ENCODE measurements at regions not wholly inside any gene's neighbourhood (a gene's known extent, or its start where the extent isn't known, plus 50 kb on each side); places are given as distances from the start of the nearest gene placed in this dataset.
"Not testable (repeated sequence)": the region's sequence is repeated elsewhere in the genome, so short reads cannot be mapped to it uniquely, and the experiment has no call there.

GRCh38 chr2:16025876-16026640 is 85.7 kb downstream of the MYCN start:
- DNase-seq (ENCODE audit: low spot score): no peak
- Mint-ChIP-seq H3K27me3 (ENCODE audit: low read depth) (peaks cover 3% of the 10 kb centered on the region), H3K9me3 (no peaks in the 10 kb centered on the region), H3K4me3 (ENCODE audit: low read depth) (no peak overlapping the region), H3K36me3 (ENCODE audit: low read depth) (no peaks in the 10 kb centered on the region), H3K27ac (no peak overlapping the region), H3K4me1 (ENCODE audit: low read depth) (no peaks in the 10 kb centered on the region)
- intact Hi-C loops (cut with micrococcal nuclease): no loop called here

DNA sequence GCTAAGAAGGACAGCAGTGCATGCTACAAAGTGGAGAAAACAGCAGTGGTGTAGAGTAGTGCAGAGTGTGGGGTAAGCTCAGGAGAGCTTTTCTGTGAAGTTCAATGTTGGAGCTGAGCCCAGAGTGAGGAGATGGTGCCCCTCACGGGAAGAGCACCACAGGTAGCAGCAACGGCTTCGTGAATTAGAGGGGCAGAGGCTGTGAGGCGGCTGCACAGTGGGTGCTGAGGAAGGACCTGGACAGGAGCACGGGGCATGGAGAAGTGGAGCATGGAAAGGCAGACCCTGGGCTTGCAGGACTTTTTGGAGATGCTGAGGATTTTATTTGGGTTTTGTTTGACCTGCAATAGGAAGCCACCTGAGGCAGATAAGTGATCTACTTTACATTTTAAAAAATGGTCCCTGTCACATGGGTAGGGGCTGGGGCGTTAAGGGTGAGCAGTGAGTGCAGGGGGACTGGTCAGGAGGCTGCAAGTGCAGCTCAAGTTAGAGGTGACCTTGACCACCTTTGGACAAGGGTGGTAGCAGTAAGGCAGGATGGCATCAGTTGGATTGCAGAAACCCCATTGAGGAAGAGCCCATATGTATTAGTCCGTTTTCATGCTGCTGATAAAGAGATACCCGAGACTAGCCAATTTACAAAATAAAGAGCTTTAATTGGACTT is 85.0 kb downstream of the MYCN start:
- Mint-ChIP-seq H3K4me3 (ENCODE audit: low read depth) (no peak overlapping the region), H3K4me1 (ENCODE audit: low read depth) (no peaks in the 10 kb centered on the region), H3K36me3 (ENCODE audit: low read depth) (no peaks in the 10 kb centered on the region), H3K27me3 (ENCODE audit: low read depth) (peaks cover 3% of the 10 kb centered on the region), H3K27ac (no peak overlapping the region), H3K9me3 (no peaks in the 10 kb centered on the region)
- intact Hi-C loops (cut with micrococcal nuclease): no loop called here
- no peak for DNase-seq (ENCODE audit: low spot score)

- H3K27ac Mint-ChIP-seq; H3K36me3 Mint-ChIP-seq (ENCODE audit: low read depth); H3K27me3 Mint-ChIP-seq (ENCODE audit: low read depth); intact Hi-C loops (cut with micrococcal nuclease); H3K4me3 Mint-ChIP-seq (ENCODE audit: low read depth); H3K9me3 Mint-ChIP-seq; DNase-seq (ENCODE audit: low spot score); H3K4me1 Mint-ChIP-seq (ENCODE audit: low read depth): not testable (repeated sequence)
These were observed 84.3 kb downstream of the MYCN start for GRCh38 chr2:16024628-16025027.

DNA sequence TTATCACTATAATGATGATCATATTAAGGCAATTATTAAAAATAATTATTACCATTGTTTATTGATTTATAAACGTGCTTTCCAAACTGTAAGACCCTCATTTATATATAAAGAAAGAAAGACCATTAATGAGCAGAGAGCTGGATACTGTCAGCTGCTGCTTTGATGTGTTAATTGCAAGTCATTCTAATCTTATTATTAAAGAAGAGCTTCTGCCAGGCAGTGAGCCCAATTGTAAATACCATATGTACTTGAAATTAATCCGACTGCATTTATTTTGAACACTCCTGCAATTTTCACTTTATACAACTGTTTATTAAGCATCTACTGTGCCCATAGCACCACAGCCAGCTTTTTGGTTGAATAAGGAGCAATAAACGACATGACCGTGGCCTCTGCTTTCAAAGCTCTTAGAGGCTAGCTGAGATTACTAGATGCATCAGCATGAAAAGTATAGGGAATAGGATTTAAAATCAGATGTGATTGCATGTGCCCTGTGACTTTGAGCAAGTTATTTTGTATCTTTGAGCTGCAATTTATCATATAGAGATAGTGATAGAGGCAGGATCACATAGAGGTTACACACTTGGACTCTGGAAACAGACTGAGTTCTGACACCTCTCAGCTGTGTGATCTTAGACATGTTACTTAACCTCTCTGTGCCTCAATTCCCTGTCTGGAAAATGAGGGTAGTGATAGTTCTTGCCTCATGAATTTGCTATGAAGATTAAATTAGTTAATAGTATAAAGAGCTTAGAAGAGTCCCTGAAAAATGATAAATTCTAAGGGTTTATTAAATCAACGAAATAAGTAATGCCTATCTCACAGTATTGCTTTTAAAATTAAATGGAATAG is 83.4 kb downstream of the MYCN start:
- Mint-ChIP-seq H3K27me3 (ENCODE audit: low read depth) (peaks cover 3% of the 10 kb centered on the region), H3K27ac (no peak overlapping the region), H3K4me1 (ENCODE audit: low read depth) (no peaks in the 10 kb centered on the region), H3K9me3 (no peaks in the 10 kb centered on the region), H3K4me3 (ENCODE audit: low read depth) (no peak overlapping the region), H3K36me3 (ENCODE audit: low read depth) (no peaks in the 10 kb centered on the region)
- intact Hi-C loops (cut with micrococcal nuclease): no loop called here
- no peak for DNase-seq (ENCODE audit: low spot score)

DNA sequence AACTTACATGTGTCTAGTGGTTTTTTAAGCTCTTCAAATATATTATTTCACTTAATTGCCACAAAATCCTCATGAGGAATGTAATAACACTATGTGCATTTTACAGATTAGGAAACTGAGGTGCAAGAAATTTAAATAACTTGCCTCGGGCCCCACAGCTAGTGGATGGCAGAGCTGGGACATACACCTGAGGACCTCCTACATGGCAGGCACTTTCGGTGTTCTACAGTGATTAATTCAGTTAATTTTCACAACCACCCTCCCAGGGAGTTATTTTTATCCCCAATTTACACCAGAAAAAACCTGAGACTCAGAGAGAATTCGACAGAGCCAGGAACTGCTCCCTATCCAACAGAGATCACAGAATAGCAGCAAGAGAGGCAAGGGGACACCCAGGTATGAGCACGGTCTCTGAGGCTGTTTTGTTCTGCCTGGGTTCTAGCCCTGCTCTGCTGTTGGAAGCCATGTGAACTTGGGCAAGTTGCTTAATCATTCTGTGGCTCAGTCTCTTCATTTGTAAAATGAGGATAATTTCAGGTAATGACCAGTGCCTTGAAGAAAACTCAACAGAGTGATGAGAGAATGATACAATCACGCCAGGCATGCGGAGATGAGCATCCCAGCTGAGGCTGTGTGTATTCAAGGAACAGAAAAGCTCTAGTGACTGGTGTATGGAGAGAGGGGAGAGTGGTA is 82.3 kb downstream of the MYCN start:
- Mint-ChIP-seq H3K27ac (no peak overlapping the region), H3K4me3 (ENCODE audit: low read depth) (no peak overlapping the region), H3K9me3 (no peaks in the 10 kb centered on the region), H3K36me3 (ENCODE audit: low read depth) (no peaks in the 10 kb centered on the region), H3K27me3 (ENCODE audit: low read depth) (peaks cover 3% of the 10 kb centered on the region), H3K4me1 (ENCODE audit: low read depth) (no peaks in the 10 kb centered on the region)
- intact Hi-C loops (cut with micrococcal nuclease): no loop called here
- no peak for DNase-seq (ENCODE audit: low spot score)

DNA sequence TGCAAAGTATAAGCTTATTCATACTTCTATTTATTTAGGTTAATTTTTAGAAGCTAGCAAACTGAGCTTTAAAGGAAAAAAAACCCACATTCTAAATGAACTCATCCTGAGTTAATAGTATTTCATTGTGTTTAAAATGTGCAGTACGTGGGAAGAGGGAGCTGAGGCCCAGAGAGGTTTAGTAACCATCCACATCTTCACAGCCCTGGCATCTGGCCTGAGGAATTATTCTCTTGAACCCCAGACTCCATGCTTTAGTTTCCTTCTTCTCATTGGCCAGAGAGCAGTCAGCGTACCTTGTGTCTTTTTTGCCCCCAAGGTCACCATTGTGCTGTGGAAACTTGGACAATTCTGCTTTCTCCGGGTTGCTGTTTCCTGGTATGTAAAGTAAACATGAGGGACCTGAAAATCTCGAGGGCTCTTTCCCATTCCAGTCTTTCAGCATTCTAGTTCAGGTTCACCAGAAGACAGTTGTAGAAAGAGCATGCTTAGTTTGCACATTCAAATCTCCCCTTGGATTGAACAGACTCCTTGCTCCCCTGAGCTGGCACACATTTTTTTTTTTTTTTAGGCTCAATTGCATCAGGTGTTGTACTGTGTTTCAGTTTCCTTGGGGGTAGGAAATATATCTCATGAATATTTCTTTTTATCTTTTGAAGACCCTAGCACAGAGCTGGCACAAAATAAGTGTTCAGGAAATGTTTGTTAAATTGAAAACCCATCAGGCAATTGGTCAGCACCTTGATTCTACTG is 81.4 kb downstream of the MYCN start:
- Mint-ChIP-seq H3K36me3 (ENCODE audit: low read depth) (no peaks in the 10 kb centered on the region), H3K27me3 (ENCODE audit: low read depth) (peaks cover 3% of the 10 kb centered on the region), H3K9me3 (no peaks in the 10 kb centered on the region), H3K27ac (no peak overlapping the region), H3K4me3 (ENCODE audit: low read depth) (no peak overlapping the region), H3K4me1 (ENCODE audit: low read depth) (no peaks in the 10 kb centered on the region)
- DNase-seq (ENCODE audit: low spot score): no peak
- intact Hi-C loops (cut with micrococcal nuclease): no loop called here

- DNase-seq (ENCODE audit: low spot score): no peak
- H3K36me3 Mint-ChIP-seq (ENCODE audit: low read depth): no peaks in the 10 kb centered on the region
- no peak overlapping the region for H3K4me3 Mint-ChIP-seq (ENCODE audit: low read depth)
- no peaks in the 10 kb centered on the region for H3K4me1 Mint-ChIP-seq (ENCODE audit: low read depth)
- H3K27ac Mint-ChIP-seq: no peak overlapping the region
- peaks cover 5% of the 10 kb centered on the region for H3K27me3 Mint-ChIP-seq (ENCODE audit: low read depth)
- H3K9me3 Mint-ChIP-seq: no peaks in the 10 kb centered on the region
- intact Hi-C loops (cut with micrococcal nuclease): no loop called here
These were observed 80.1 kb downstream of the MYCN start for GRCh38 chr2:16020389-16021008.

- H3K9me3 Mint-ChIP-seq: no peaks in the 10 kb centered on the region
- no peak for DNase-seq (ENCODE audit: low spot score)
- H3K27me3 Mint-ChIP-seq (ENCODE audit: low read depth): peaks cover 8% of the 10 kb centered on the region
- H3K27ac Mint-ChIP-seq: no peak overlapping the region
- intact Hi-C loops (cut with micrococcal nuclease): no loop called here
- no peak overlapping the region for H3K4me3 Mint-ChIP-seq (ENCODE audit: low read depth)
- H3K36me3 Mint-ChIP-seq (ENCODE audit: low read depth): no peaks in the 10 kb centered on the region
- no peaks in the 10 kb centered on the region for H3K4me1 Mint-ChIP-seq (ENCODE audit: low read depth)
These were observed 79.4 kb downstream of the MYCN start for GRCh38 chr2:16019617-16020351.

- intact Hi-C loops (cut with micrococcal nuclease): no loop called here
- Mint-ChIP-seq H3K4me1 (ENCODE audit: low read depth) (no peaks in the 10 kb centered on the region), H3K4me3 (ENCODE audit: low read depth) (no peak overlapping the region), H3K36me3 (ENCODE audit: low read depth) (no peaks in the 10 kb centered on the region), H3K27me3 (ENCODE audit: low read depth) (peaks cover 15% of the 10 kb centered on the region), H3K27ac (no peak overlapping the region), H3K9me3 (no peaks in the 10 kb centered on the region)
- no peak for DNase-seq (ENCODE audit: low spot score)
These were observed 78.7 kb downstream of the MYCN start for GRCh38 chr2:16019060-16019480.

DNA sequence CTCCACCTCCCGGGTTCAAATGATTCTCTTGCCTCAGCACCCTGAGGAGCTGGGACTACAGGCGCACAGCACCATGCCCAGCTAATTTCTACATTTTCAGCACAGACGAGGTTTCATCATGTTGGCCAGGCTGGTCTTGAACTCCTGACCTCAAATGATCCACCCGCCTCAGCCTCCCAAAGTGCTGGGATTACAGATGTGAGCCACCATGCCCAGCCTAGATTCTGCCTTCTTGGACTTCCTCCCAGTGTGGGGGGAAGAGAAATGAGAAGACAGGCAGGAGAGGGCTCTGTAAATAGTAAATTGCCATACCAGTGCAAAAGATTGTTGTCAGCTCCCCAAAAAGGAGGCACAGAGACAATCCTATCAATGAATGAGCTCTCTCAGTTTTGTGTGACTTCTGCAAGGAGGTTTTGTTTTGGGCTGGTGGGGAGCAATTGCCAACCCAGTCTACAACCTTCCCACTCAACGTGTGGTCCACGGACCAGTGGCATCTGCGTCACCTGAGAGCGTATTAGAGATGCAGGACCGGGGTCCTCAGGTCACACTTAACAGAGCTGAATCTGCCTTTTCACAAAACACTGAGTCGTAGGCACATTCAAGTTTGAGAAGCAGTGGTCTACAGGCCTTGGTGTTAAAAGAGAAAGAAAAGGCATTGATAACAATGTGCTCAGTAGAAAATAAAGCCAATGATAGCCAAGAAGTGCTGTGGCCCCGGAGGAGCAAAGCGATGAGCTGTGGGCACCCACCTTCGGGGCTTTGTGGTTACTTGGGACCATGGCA is 78.1 kb downstream of the MYCN start:
- no peak for DNase-seq (ENCODE audit: low spot score)
- Mint-ChIP-seq H3K9me3 (no peaks in the 10 kb centered on the region), H3K4me3 (ENCODE audit: low read depth) (no peak overlapping the region), H3K36me3 (ENCODE audit: low read depth) (no peaks in the 10 kb centered on the region), H3K4me1 (ENCODE audit: low read depth) (no peaks in the 10 kb centered on the region), H3K27ac (no peak overlapping the region), H3K27me3 (ENCODE audit: low read depth) (peaks cover 20% of the 10 kb centered on the region)
- intact Hi-C loops (cut with micrococcal nuclease): no loop called here

DNA sequence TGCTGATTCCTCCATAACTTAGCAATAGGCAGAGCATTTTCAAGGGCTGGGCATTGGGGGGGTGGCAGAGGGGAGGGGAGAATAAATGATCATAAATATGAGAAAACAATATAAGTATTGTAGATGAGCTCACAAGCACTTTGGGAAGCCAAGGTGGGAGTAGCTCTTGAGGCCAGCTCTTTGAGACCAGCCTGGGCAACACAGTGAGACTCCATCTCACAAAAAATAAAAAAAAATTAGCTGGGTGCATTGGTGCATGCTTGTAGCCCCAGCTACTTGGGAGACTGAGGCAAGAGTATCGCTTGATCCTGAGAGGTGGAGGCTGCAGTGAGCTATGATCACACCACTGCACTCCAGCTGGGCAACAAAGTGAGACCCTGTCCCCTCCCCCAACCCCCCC is 75.9 kb downstream of the MYCN start:
- H3K4me3 Mint-ChIP-seq (ENCODE audit: low read depth): no peak overlapping the region
- intact Hi-C loops (cut with micrococcal nuclease): no loop called here
- DNase-seq (ENCODE audit: low spot score): no peak
- no peaks in the 10 kb centered on the region for H3K4me1 Mint-ChIP-seq (ENCODE audit: low read depth)
- H3K36me3 Mint-ChIP-seq (ENCODE audit: low read depth): no peaks in the 10 kb centered on the region
- H3K27ac Mint-ChIP-seq: no peak overlapping the region
- H3K27me3 Mint-ChIP-seq (ENCODE audit: low read depth): peaks cover 22% of the 10 kb centered on the region
- no peaks in the 10 kb centered on the region for H3K9me3 Mint-ChIP-seq

Data from activated T-helper 2 cell treated with anti-CD3 and anti-CD28 coated beads, Interferon-gamma antibody, Interleukin-2, Interleukin-4, amounts not matched to agents 10 μg/mL and 5 μg/mL and 100 μg/mL, durations not matched to agents 14 hours and 24 hours and 36 hours (primary cell).